GM12878 (cell line): ENCODE measurements at regions not wholly inside any gene's neighbourhood (a gene's known extent, or its start where the extent isn't known, plus 50 kb on each side); places are given as distances from the start of the nearest gene placed in this dataset.

ENCODE experiments used
- ATAC-seq: fragments of 200-7000 bp; cut with Tn5 transposase; 3 replicates; pipeline ENCODE4 v1.9.1; 2020; ENCODE audit warnings: mild to moderate bottlenecking, moderate library complexity
- BruUV-seq: library from RNA; stranded (reverse); fragments of 400-500 nt; replicated peaks from 2 replicates; lab custom pipeline; 2021; lab: Mats Ljungman, UMichigan
- CTCF ChIA-PET: fragments of 300-600 bp; sonication (Branson Sonifier 250); formaldehyde crosslinking; extraction: SDS; loops from one replicate; lab custom pipeline; 2021; ENCODE audit warnings: inconsistent platforms; lab: Yijun Ruan, JAX
- POLR2A ChIA-PET: fragments of 350-600 bp; formaldehyde crosslinking; extraction: SDS; loops from one replicate; lab custom pipeline; 2021; ENCODE audit warnings: inconsistent platforms; lab: Charles Lee
- RAD21 ChIA-PET: fragments of 300-600 bp; sonication (Branson Sonifier 250); formaldehyde crosslinking; loops from one replicate; lab custom pipeline; 2023; ENCODE audit warnings: antibody characterized with exemption; ENCODE audit not compliant: unreplicated experiment; lab: Charles Lee
- SMC1A ChIA-PET: fragments of 300-600 bp; sonication (Branson Sonifier 250); formaldehyde crosslinking; loops from one replicate; lab custom pipeline; 2023; ENCODE audit not compliant: unreplicated experiment, uncharacterized antibody; lab: Charles Lee
- DNase-seq: peaks from one replicate; pipeline ENCODE4 v3.0.0-alpha.2; 2011; ENCODE audit warnings: low read depth, low spot score
- FAIRE-seq: peaks from 3 replicates; lab custom pipeline; 2011; peaks lifted over from hg19 to GRCh38; lab: Jason Lieb, UNC
- H2AFZ ChIP-seq: 2 replicates; pipeline ENCODE4 v1.6.0; 2011; ENCODE audit warnings: low read depth, low read length, control low read depth; ENCODE audit not compliant: control insufficient read depth
- H3K27ac ChIP-seq: 2 replicates; pipeline ENCODE4 v1.5.1; 2011; ENCODE audit warnings: control low read depth; ENCODE audit not compliant: control insufficient read depth, insufficient read depth
- H3K27me3 ChIP-seq, 2 experiments: replicated peaks in 1 of 2; 2 replicates each; pipeline versions ENCODE4 v1.6.0 to v1.6.1; 2011; ENCODE audit warnings: low read length in 1 of 2; ENCODE audit not compliant: control insufficient read depth in 2 of 2, insufficient read depth in 2 of 2
- H3K36me3 ChIP-seq, 2 experiments: 2 replicates each; pipeline ENCODE4 v1.5.1; 2011; ENCODE audit warnings: low read length in 1 of 2; ENCODE audit not compliant: control insufficient read depth in 2 of 2, insufficient read depth in 2 of 2
- H3K4me1 ChIP-seq: 2 replicates; pipeline ENCODE4 v1.6.1; 2011; ENCODE audit warnings: mild to moderate bottlenecking, low read length, moderate library complexity, mixed read lengths; ENCODE audit not compliant: control insufficient read depth, insufficient read depth
- H3K4me2 ChIP-seq: 2 replicates; pipeline ENCODE4 v1.6.0; 2011; ENCODE audit warnings: control low read depth; ENCODE audit not compliant: control insufficient read depth, insufficient read depth
- H3K4me3 ChIP-seq: fragments of 200-600 bp; sonication (generic); 2 replicates; pipeline ENCODE4 v1.5.1; 2016
- H3K79me2 ChIP-seq: 2 replicates; pipeline ENCODE4 v1.6.0; 2011; ENCODE audit warnings: low read length; ENCODE audit not compliant: control insufficient read depth, insufficient read depth
- H3K9ac ChIP-seq: 2 replicates; pipeline ENCODE4 v1.8.0; 2011; ENCODE audit warnings: low read length, control low read depth, mixed read lengths; ENCODE audit not compliant: control insufficient read depth, insufficient read depth
- H3K9me3 ChIP-seq: replicated peaks from 3 replicates; pipeline ENCODE4 v1.5.1; 2011; ENCODE audit warnings: mild to moderate bottlenecking, low read length; ENCODE audit not compliant: control insufficient read depth, insufficient read depth
- H4K20me1 ChIP-seq: 2 replicates; pipeline ENCODE4 v1.6.0; 2011; ENCODE audit not compliant: control insufficient read depth, insufficient read depth
- BACH1 ChIP-seq: fragments of 450-650 bp; IDR thresholded peaks from 2 replicates; pipeline ENCODE4 v1.6.1; 2017; ENCODE audit warnings: mild to moderate bottlenecking, borderline replicate concordance
- BRCA1 ChIP-seq: IDR thresholded peaks from 2 replicates; pipeline ENCODE4 v1.6.1; 2011; ENCODE audit warnings: low read depth, low read length, improper control_type of control experiment
- CBX3 ChIP-seq: fragments of 200-600 bp; sonication (generic); IDR thresholded peaks from 2 replicates; pipeline ENCODE4 v1.6.1; 2016; ENCODE audit warnings: low read depth, borderline replicate concordance
- CREB1 ChIP-seq: IDR thresholded peaks from 2 replicates; pipeline ENCODE4 v1.6.1; 2012; ENCODE audit warnings: low read depth, mild to moderate bottlenecking, inconsistent platforms
- CTCF ChIP-seq, 3 experiments: IDR thresholded peaks in 2 of 3; conservative IDR thresholded peaks in 1 of 3; 2 replicates each; pipeline ENCODE4 v1.5.1; 2011; ENCODE audit warnings: low read depth in 3 of 3, low read length in 3 of 3, mild to moderate bottlenecking in 3 of 3, control low read depth in 2 of 3, moderate library complexity in 2 of 3, inconsistent platforms in 1 of 3, mixed read lengths in 1 of 3; ENCODE audit not compliant: control insufficient read depth in 2 of 3, insufficient read depth in 1 of 3; ENCODE audit errors: extremely low read depth in 1 of 3
- JUND ChIP-seq: IDR thresholded peaks from 2 replicates; pipeline ENCODE4 v1.6.1; 2012; ENCODE audit warnings: low read depth, mild to moderate bottlenecking, low read length, improper control_type of control experiment, moderate library complexity
- RCOR1 ChIP-seq: conservative IDR thresholded peaks from 2 replicates; pipeline ENCODE4 v1.6.1; 2012; ENCODE audit warnings: low read depth, low read length, improper control_type of control experiment
- SMAD1 ChIP-seq: fragments of 450-650 bp; IDR thresholded peaks from 2 replicates; pipeline ENCODE4 v1.6.1; 2018; ENCODE audit warnings: mild to moderate bottlenecking, low read depth; ENCODE audit not compliant: partially characterized antibody
- STAT3 ChIP-seq: IDR thresholded peaks from 2 replicates; pipeline ENCODE4 v1.6.1; 2011; ENCODE audit warnings: low read depth, low read length, improper control_type of control experiment
- USF2 ChIP-seq: IDR thresholded peaks from 2 replicates; pipeline ENCODE4 v1.6.1; 2011; ENCODE audit warnings: low read depth, low read length, improper control_type of control experiment, borderline replicate concordance
- ZNF384 ChIP-seq: IDR thresholded peaks from 2 replicates; pipeline ENCODE4 v1.6.1; 2012; ENCODE audit warnings: low read depth, mild to moderate bottlenecking, low read length, improper control_type of control experiment, borderline replicate concordance
- WGBS: methylation state at CpG from one replicate; pipeline ENCODE4 v1.1.6; 2016; ENCODE audit warnings: low lambda C conversion rate; ENCODE audit not compliant: insufficient replicate concordance, insufficient coverage; ENCODE audit errors: missing lambda C conversion rate; 5-methylcytosine and 5-hydroxymethylcytosine counted together
- in situ Hi-C: fragments of 300-500 bp; cut with MboI; formaldehyde crosslinking; loops from 9 replicates; pipeline ENCODE4 v1.14.3; 2018; ENCODE audit warnings: mixed read lengths
- intact Hi-C: fragments of 100-400 bp; cut with micrococcal nuclease; formaldehyde crosslinking; loops from one replicate; pipeline ENCODE4 v1.14.2; 2022; ENCODE audit not compliant: unreplicated experiment

GRCh38 chr5:142204219-142204618 is 95.6 kb downstream of the NDFIP1 start:
- POLR2A ChIA-PET: no interaction called here
- H3K27me3 ChIP-seq: peaks cover 0 to 1% of the 10 kb centered on the region in 2 experiments; a peak in 2 of 4 replicates
- RAD21 ChIA-PET: no interaction called here
- H3K4me1 ChIP-seq: no peaks in the 10 kb centered on the region
- H3K4me3 ChIP-seq: no peak overlapping the region
- no peak overlapping the region for H2AFZ ChIP-seq
- no peak for FAIRE-seq
- 20% methylated on average over 4 of the region's 4 CpGs for WGBS
- H3K9me3 ChIP-seq: no peaks in the 10 kb centered on the region
- no peak overlapping the region for H3K9ac ChIP-seq
- SMC1A ChIA-PET: no interaction called here
- no peak for TF ChIP-seq USF2
- TF ChIP-seq BACH1: no peak
- no peak for TF ChIP-seq CREB1
- no peak for TF ChIP-seq CBX3
- TF ChIP-seq SMAD1: no peak
- no peak for TF ChIP-seq JUND
- no peak for TF ChIP-seq ZNF384
- no peak for TF ChIP-seq STAT3
- TF ChIP-seq CTCF (IDR thresholded peaks at IDR 0.05 in 2 of 3, conservative IDR thresholded peaks at IDR 0.05 in 1 of 3; ENCODE audit: control insufficient read depth in 2 of 3, extremely low read depth in 1 of 3, insufficient read depth in 1 of 3, low read depth in 3 of 3, low read length in 3 of 3): no peak
- no peak for TF ChIP-seq BRCA1
- no peak for TF ChIP-seq RCOR1
- TF ChIP-seq, all 136 proteins: peak for 0
- H3K27ac ChIP-seq: no peak overlapping the region
- DNase-seq (no peak), ATAC-seq (no peak)
- no TSS peak for BruUV-seq
- no peaks in the 10 kb centered on the region for H3K36me3 ChIP-seq
- H3K4me2 ChIP-seq: no peak overlapping the region
- no peaks in the 10 kb centered on the region for H4K20me1 ChIP-seq
- in situ Hi-C loops (no loop called here), intact Hi-C loops (no loop called here)
- CTCF ChIA-PET: no interaction called here
- H3K79me2 ChIP-seq: no peaks in the 10 kb centered on the region
